KMS-11 (cell line): ENCODE measurements at regions not wholly inside any gene's neighbourhood (a gene's known extent, or its start where the extent isn't known, plus 50 kb on each side); places are given as distances from the start of the nearest gene placed in this dataset.

Source experiments
- H2AFZ ChIP-seq: fragments of 200-600 bp; sonication (generic); 2 replicates; pipeline ENCODE4 v1.6.1; 2016; ENCODE audit warnings: antibody characterized with exemption, mixed run types, low read depth
- H3K27ac ChIP-seq: fragments of 200-600 bp; sonication (generic); 2 replicates; pipeline ENCODE4 v1.6.1; 2016; ENCODE audit warnings: mild to moderate bottlenecking, mixed run types
- H3K27me3 ChIP-seq: fragments of 200-600 bp; sonication (generic); 2 replicates; pipeline ENCODE4 v1.6.1; 2017; ENCODE audit warnings: mild to moderate bottlenecking, low read depth, mixed run types, moderate library complexity; ENCODE audit not compliant: insufficient read depth
- H3K36me3 ChIP-seq: fragments of 200-600 bp; sonication (generic); 2 replicates; pipeline ENCODE4 v1.6.1; 2017; ENCODE audit warnings: mild to moderate bottlenecking, mixed run types; ENCODE audit not compliant: insufficient read depth
- H3K4me1 ChIP-seq: fragments of 200-600 bp; sonication (generic); 2 replicates; pipeline ENCODE4 v1.6.1; 2016; ENCODE audit warnings: mild to moderate bottlenecking, low read depth, mixed run types; ENCODE audit not compliant: poor library complexity, severe bottlenecking
- H3K4me2 ChIP-seq: fragments of 200-600 bp; sonication (generic); 2 replicates; pipeline ENCODE4 v1.7.0; 2016; ENCODE audit warnings: mild to moderate bottlenecking, mixed run types
- H3K4me3 ChIP-seq: fragments of 200-600 bp; sonication (generic); IDR thresholded peaks from 2 replicates; pipeline ENCODE4 v1.6.1; 2017; ENCODE audit warnings: low read depth, low read length, mixed read lengths; ENCODE audit not compliant: insufficient read depth
- H3K79me2 ChIP-seq: fragments of 200-600 bp; sonication (generic); 2 replicates; pipeline ENCODE4 v1.6.1; 2016; ENCODE audit warnings: low read depth, mixed run types; ENCODE audit not compliant: insufficient read depth
- H3K9ac ChIP-seq: fragments of 200-600 bp; sonication (generic); 2 replicates; pipeline ENCODE4 v1.6.1; 2016; ENCODE audit warnings: mild to moderate bottlenecking, mixed run types
- H4K20me1 ChIP-seq: fragments of 200-600 bp; sonication (generic); 2 replicates; pipeline ENCODE4 v1.6.1; 2016; ENCODE audit warnings: mild to moderate bottlenecking, mixed run types; ENCODE audit not compliant: insufficient read depth
- TF ChIP-seq, protein P1 (sequence below): fragments of 200-600 bp; sonication (generic); conservative IDR thresholded peaks from 2 replicates; pipeline ENCODE4 v1.6.1; 2017; ENCODE audit warnings: low read depth, mild to moderate bottlenecking, antibody characterized with exemption, low read length, moderate library complexity, mixed read lengths

DNA sequence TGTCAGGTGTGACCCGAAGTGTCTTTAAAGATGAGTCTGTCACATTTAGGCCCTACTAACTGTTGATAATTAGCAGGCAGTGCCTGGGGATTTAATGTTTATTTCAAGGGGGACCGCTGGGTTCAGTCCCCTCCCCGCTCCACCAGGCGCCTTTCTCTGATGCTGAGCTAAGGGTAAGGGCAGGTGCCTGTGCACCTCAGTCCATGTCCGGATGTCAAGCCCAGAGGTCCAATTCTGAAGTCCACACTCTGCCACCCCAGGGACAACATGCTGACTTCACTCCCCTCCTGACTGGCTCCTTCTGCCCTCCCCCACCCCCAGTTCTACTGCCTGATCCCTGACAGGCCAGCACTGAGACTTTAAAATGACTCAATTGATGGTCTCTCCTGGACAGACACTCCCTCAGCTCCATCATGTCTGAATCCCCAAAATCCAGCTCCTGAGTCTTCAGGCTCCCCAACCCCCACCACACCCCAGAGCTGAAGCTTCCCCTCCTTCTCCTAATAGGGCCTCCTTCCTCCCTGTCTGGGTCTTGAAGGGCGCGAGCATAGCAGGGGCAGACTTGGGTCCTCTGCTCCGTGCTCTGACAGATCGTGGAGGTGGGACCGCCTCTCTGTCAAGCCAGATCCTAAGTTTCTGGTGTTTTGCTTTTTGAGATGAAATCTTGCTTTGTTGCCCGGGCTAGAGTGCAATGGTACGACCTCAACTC, 49.8 kb upstream of the ANO1 start:
- Histone ChIP-seq H4K20me1 (no peaks in the 10 kb centered on the region), H3K4me1 (no peaks in the 10 kb centered on the region), H2AFZ (no peak overlapping the region), H3K27ac (no peak overlapping the region), H3K4me3 (no peak overlapping the region), H3K4me2 (no peak overlapping the region), H3K79me2 (no peaks in the 10 kb centered on the region), H3K9ac (no peak overlapping the region), H3K27me3 (no peaks in the 10 kb centered on the region; the same call in 1 of the 2 replicates), H3K36me3 (no peaks in the 10 kb centered on the region)
- TF ChIP-seq, protein P1, sequence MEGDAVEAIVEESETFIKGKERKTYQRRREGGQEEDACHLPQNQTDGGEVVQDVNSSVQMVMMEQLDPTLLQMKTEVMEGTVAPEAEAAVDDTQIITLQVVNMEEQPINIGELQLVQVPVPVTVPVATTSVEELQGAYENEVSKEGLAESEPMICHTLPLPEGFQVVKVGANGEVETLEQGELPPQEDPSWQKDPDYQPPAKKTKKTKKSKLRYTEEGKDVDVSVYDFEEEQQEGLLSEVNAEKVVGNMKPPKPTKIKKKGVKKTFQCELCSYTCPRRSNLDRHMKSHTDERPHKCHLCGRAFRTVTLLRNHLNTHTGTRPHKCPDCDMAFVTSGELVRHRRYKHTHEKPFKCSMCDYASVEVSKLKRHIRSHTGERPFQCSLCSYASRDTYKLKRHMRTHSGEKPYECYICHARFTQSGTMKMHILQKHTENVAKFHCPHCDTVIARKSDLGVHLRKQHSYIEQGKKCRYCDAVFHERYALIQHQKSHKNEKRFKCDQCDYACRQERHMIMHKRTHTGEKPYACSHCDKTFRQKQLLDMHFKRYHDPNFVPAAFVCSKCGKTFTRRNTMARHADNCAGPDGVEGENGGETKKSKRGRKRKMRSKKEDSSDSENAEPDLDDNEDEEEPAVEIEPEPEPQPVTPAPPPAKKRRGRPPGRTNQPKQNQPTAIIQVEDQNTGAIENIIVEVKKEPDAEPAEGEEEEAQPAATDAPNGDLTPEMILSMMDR, result no peak
